Activated CD8-positive, alpha-beta T cell treated with anti-CD3 and anti-CD28 coated beads, Interleukin-2, amount 10 ng/mL, durations not matched to agents 7 days and 5 days (primary cell): ENCODE measurements at regions not wholly inside any gene's neighbourhood (a gene's known extent, or its start where the extent isn't known, plus 50 kb on each side); places are given as distances from the start of the nearest gene placed in this dataset.
"Not testable (repeated sequence)": the region's sequence is repeated elsewhere in the genome, so short reads cannot be mapped to it uniquely, and the experiment has no call there.

Source experiments
- ATAC-seq: fragments of 150-1000 bp; cut with Tn5 transposase; one replicate; pipeline ENCODE4 v1.10.0; 2021; ENCODE audit warnings: moderate library complexity
- CTCF ChIA-PET: fragments of 350-600 bp; sonication (Branson Sonifier 250); formaldehyde crosslinking; loops from one replicate; lab custom pipeline; 2021; ENCODE audit warnings: antibody characterized with exemption; lab: Charles Lee
- POLR2A ChIA-PET: fragments of 350-600 bp; sonication (Branson Sonifier 250); formaldehyde crosslinking; loops from one replicate; lab custom pipeline; 2021; ENCODE audit warnings: antibody characterized with exemption; lab: Charles Lee
- DNase-seq: peaks from one replicate; pipeline ENCODE4 v3.0.0-alpha.2; 2020
- H3K27ac Mint-ChIP-seq: one replicate; pipeline ENCODE4 v1.8.0; 2021; ENCODE audit warnings: mild to moderate bottlenecking, mixed read lengths
- H3K27me3 Mint-ChIP-seq: one replicate; pipeline ENCODE4 v1.8.0; 2021; ENCODE audit warnings: low read depth, mixed read lengths
- H3K36me3 Mint-ChIP-seq: one replicate; pipeline ENCODE4 v1.8.0; 2021; ENCODE audit warnings: low read depth, mixed read lengths
- H3K4me1 Mint-ChIP-seq: one replicate; pipeline ENCODE4 v1.8.0; 2021; ENCODE audit warnings: low read depth, mixed read lengths
- H3K4me3 Mint-ChIP-seq: one replicate; pipeline ENCODE4 v1.8.0; 2021; ENCODE audit warnings: mild to moderate bottlenecking, mixed read lengths
- H3K9me3 Mint-ChIP-seq: one replicate; pipeline ENCODE4 v1.8.0; 2022; ENCODE audit warnings: mixed read lengths; ENCODE audit not compliant: insufficient read depth

DNA sequence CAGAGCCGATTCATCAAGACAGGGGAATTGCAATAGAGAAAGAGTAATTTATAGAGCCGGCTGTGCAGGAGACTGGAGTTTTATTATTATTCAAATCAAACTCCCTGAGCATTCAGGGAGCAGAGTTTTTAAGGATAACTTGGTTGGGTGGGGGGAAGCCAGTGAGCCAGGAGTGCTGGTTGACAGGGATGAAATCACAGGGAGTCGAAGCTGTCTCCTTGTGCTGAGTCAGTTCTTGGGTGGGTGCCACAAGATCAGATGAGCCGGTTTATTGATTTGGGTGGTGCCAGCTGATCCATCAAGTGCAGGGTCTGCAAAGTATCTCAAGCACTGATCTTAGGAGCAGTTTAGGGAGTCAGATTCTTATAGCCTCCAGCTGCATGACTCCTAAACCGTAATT is 95.4 kb upstream of the CCDC80 start:
- CTCF ChIA-PET: interaction anchor here (0.7 to 9.4 kb wide), 17 partner anchors 9 to 552 kb away, joined by 3 to 132 read pairs (median 4); partner anchors contain the start of genes CCDC80, CD200R1, CD200R1L and GTPBP8
- H3K4me1 Mint-ChIP-seq: peaks cover 59% of the 10 kb centered on the region
- H3K4me3 Mint-ChIP-seq: no peak overlapping the region
- POLR2A ChIA-PET: no interaction called here
- H3K9me3 Mint-ChIP-seq: no peaks in the 10 kb centered on the region
- DNase-seq (no peak), ATAC-seq (no peak)
- H3K36me3 Mint-ChIP-seq: peaks cover 2% of the 10 kb centered on the region
- peak overlapping the region; percentile 68 for H3K27ac Mint-ChIP-seq
- H3K27me3 Mint-ChIP-seq: no peaks in the 10 kb centered on the region

DNA sequence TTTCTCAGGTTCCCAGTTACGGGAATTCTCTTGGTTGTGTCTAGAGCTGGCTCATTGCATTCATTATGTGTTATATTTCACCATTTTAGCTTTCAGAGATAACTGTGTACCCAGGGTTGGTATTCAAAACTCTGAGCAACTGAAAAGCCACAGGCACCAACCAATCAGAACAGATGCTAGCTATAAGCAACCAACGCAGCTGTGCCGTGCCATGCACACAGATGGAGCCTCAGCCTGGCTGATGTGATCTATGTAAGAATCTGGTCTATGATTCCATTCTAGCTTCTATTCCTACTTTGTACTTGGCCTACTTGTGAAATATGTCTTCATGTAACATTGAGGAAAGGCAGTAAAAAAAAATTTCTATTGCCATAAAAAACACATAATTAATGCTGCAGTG is 95.0 kb upstream of the CCDC80 start:
- ATAC-seq: no peak
- Mint-ChIP-seq H3K36me3 (peaks cover 2% of the 10 kb centered on the region), H3K27me3 (no peaks in the 10 kb centered on the region), H3K27ac (peak overlapping the region; percentile 68), H3K9me3 (no peaks in the 10 kb centered on the region), H3K4me1 (peaks cover 56% of the 10 kb centered on the region), H3K4me3 (no peak overlapping the region)
- POLR2A ChIA-PET: no interaction called here
- CTCF ChIA-PET: interaction anchor here (0.7 to 9.4 kb wide), 22 partner anchors 9 to 552 kb away, joined by 3 to 132 read pairs (median 5); partner anchors contain the start of genes CCDC80, CD200R1 and CD200R1L
- no peak for DNase-seq

DNA sequence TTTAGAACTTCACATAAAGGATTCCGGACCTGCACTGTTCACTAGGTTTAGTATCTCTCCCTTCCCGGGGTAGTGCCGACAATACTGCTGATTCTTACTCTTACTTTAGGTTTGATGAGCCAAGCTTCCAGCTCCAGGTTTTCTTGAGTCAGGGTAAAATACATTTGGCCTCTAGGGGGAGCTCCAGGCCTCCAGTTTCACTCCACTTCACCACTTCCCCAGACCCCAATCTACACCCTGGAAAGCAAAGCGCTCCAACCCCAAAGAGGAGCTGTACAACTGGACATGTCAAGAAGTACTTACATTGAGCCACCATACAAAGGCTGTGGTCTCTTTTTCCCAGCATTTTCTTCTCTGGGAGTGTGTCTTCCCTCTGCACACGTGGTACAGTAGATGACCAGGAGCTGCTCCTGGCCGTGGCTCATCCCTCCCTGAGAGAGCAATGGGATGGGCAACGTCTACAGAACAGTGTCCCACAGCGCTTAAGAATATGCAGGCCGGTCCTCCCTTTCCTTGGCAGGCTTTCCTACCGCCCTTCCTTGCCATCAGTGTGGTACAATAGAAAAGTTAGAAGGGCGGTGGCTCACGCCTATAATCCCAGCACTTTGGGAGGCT is 93.9 kb upstream of the CCDC80 start:
- POLR2A ChIA-PET: interaction anchor here (0.6 kb wide), 1 partner anchor 632 kb away, joined by 3 read pairs; no protein-coding TSS in a partner anchor

DNA sequence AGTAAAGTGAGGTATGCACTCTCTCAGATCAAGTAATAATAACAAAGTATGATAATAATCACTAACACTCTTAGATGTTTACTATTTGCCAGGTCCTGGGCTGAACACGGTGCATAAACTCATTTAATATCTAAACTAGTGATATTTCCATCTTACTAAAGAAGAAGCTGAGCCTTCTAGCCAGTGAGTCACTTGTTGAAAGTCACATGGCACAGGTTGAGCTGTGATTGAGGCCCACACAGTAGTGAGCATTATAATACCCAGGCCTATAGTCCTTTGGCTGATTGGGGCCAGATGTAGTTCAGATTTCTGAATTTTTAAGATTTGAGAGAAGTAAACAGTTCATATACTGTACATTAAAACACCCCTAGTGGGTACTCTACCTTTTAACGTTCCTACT is 93.2 kb upstream of the CCDC80 start:
- ATAC-seq (no peak), DNase-seq (no peak)
- H3K36me3 Mint-ChIP-seq: peaks cover 2% of the 10 kb centered on the region
- POLR2A ChIA-PET: interaction anchor here (0.6 kb wide), 1 partner anchor 631 kb away, joined by 3 read pairs; no protein-coding TSS in a partner anchor
- no peaks in the 10 kb centered on the region for H3K9me3 Mint-ChIP-seq
- no peaks in the 10 kb centered on the region for H3K27me3 Mint-ChIP-seq
- CTCF ChIA-PET: interaction anchor here (0.6 to 9.4 kb wide), 74 partner anchors 11 to 555 kb away, joined by 3 to 132 read pairs (median 4); partner anchors contain the start of genes CCDC80, CD200R1 and GTPBP8
- peaks cover 39% of the 10 kb centered on the region for H3K4me1 Mint-ChIP-seq
- no peak overlapping the region for H3K27ac Mint-ChIP-seq
- H3K4me3 Mint-ChIP-seq: no peak overlapping the region

More for the DNA sequence above, 93.9 kb upstream of the CCDC80 start:
- Mint-ChIP-seq H3K36me3 (peaks cover 2% of the 10 kb centered on the region), H3K27me3 (no peaks in the 10 kb centered on the region), H3K4me1 (peaks cover 45% of the 10 kb centered on the region), H3K4me3 (no peak overlapping the region), H3K9me3 (no peaks in the 10 kb centered on the region), H3K27ac (no peak overlapping the region)
- DNase-seq (peak; percentile 83), ATAC-seq (peak; percentile 75)
- CTCF ChIA-PET: interaction anchor here (0.6 to 9.4 kb wide), 78 partner anchors 10 to 555 kb away, joined by 3 to 132 read pairs (median 4); partner anchors contain the start of genes CCDC80, CD200R1 and GTPBP8

DNA sequence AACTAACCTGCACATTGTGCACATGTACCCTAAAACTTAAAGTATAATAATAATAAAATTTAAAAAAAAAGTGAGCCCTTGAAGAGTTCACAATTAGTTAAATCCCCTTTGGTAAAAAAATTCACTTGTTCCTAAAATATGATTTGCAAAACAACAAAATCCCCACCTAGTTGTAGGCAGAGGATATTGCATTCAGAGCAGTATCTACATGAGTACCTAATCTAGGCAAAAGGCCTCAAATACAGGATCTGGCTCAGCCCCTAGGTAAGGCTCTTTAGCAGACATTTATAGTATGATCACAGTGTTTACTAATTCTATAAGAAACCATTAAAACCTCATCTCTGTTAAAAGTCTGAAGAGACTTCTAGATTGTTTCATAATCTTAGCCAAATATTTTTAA is 89.3 kb upstream of the CCDC80 start:
- peaks cover 6% of the 10 kb centered on the region for H3K4me1 Mint-ChIP-seq
- ChIA-PET CTCF (no interaction called here), POLR2A (no interaction called here)
- H3K9me3 Mint-ChIP-seq: no peaks in the 10 kb centered on the region
- no peaks in the 10 kb centered on the region for H3K36me3 Mint-ChIP-seq
- ATAC-seq (no peak), DNase-seq (no peak)
- no peak overlapping the region for H3K4me3 Mint-ChIP-seq
- H3K27me3 Mint-ChIP-seq: peaks cover 2% of the 10 kb centered on the region
- H3K27ac Mint-ChIP-seq: no peak overlapping the region

DNA sequence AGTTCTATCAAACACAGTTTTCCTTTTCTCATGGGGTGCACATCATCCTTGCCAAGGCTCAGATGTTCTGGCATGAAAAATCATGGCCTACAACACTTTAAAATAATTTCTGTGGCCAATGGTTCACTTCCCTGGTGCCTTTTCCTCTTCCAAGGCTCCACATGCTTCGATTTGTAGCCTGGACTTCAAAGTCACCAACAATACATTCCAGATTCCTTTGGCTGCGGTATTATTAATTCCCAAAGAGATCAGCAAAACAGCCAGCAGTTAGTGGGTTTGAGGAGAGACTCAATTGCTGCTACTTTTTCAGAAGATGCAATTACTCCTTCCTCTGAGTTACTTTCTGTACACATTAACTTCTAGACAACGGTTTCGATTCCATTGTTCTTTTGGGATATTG is 80.3 kb upstream of the CCDC80 start:
- Mint-ChIP-seq H3K4me1 (peaks cover 2% of the 10 kb centered on the region), H3K27ac (no peak overlapping the region), H3K27me3 (peaks cover 17% of the 10 kb centered on the region), H3K9me3 (no peaks in the 10 kb centered on the region), H3K36me3 (no peaks in the 10 kb centered on the region), H3K4me3 (no peak overlapping the region)
- DNase-seq (no peak), ATAC-seq (no peak)
- CTCF ChIA-PET: interaction anchor here (0.9 to 1.0 kb wide), 2 partner anchors 13 to 139 kb away, joined by 4 read pairs; no protein-coding TSS in a partner anchor
- POLR2A ChIA-PET: no interaction called here

DNA sequence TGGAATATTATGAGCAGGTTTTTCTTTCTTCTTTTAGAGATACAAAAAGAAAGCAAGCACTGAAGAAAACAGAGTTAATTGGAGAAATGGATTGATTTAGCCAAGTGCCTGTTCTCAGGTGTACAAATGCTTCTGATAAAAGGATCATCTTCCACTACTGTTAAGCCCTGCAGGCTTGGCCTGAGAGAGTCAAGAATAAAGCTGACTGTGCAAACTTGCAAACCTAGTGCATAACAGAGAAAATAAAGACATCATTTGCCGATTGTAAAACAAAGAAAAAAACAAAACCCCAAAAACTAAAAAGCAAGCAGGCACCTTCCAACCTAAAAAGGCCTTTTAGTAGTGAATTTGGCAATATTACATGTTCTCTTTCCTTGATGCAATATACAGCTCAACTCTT is 78.0 kb upstream of the CCDC80 start:
- ATAC-seq (no peak), DNase-seq (no peak)
- CTCF ChIA-PET: interaction anchor here (0.9 kb wide), 2 partner anchors 16 to 77 kb away, joined by 3 read pairs; no protein-coding TSS in a partner anchor
- Mint-ChIP-seq H3K27me3 (peaks cover 17% of the 10 kb centered on the region), H3K27ac (no peak overlapping the region), H3K4me3 (no peak overlapping the region), H3K36me3 (no peaks in the 10 kb centered on the region), H3K4me1 (peaks cover 2% of the 10 kb centered on the region), H3K9me3 (no peaks in the 10 kb centered on the region)
- POLR2A ChIA-PET: no interaction called here

DNA sequence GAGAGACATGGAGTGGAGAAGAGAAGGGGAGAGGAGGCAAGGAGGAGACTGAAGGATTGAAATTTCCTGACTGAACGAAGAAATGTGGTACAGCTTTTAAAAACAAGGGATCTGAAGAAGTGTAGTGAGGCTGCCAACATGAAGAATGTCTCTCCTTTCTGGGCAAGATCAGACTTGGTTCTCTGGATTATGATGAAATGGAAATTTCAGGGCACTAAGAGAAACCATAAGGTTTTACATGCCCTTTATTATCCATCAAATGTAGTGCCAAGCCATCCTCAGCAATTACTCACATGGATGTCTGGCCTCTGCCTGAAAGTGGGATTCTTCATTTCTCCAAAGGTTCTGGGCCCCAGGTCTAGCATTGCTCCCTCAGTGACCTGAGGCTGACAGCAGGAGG is 77.6 kb upstream of the CCDC80 start:
- ATAC-seq (no peak), DNase-seq (no peak)
- peaks cover 17% of the 10 kb centered on the region for H3K27me3 Mint-ChIP-seq
- H3K9me3 Mint-ChIP-seq: no peaks in the 10 kb centered on the region
- peaks cover 2% of the 10 kb centered on the region for H3K4me1 Mint-ChIP-seq
- H3K4me3 Mint-ChIP-seq: no peak overlapping the region
- H3K36me3 Mint-ChIP-seq: no peaks in the 10 kb centered on the region
- H3K27ac Mint-ChIP-seq: no peak overlapping the region
- ChIA-PET POLR2A (no interaction called here), CTCF (interaction anchor here (0.9 kb wide), 1 partner anchor 76 kb away, joined by 3 read pairs; no protein-coding TSS in a partner anchor)

DNA sequence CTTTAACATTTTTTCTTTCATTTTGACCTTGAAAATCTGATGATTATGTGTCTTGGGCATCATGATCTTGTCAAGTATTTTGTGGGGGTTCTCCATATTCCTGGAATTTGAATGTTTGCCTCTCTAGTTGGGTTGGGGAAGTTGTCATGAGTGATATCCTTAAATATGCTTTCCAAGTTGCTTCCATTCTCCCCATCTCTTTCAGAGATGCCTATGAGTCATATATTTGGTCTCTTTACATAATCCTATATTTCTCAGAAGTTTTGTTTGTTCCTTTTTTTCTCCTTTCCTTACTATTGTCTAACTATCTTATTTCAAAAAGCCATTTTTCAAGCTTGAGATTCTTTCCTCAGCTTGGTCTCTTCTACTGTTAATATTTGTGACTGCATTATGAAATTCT is 69.0 kb upstream of the CCDC80 start:
- no peak for DNase-seq
- no peak overlapping the region for H3K27ac Mint-ChIP-seq
- no peaks in the 10 kb centered on the region for H3K4me1 Mint-ChIP-seq
- no peak overlapping the region for H3K4me3 Mint-ChIP-seq
- H3K36me3 Mint-ChIP-seq: no peaks in the 10 kb centered on the region
- H3K27me3 Mint-ChIP-seq: peaks cover 48% of the 10 kb centered on the region
- ATAC-seq: no peak
- ChIA-PET CTCF (interaction anchor here (0.9 to 3.0 kb wide), 2 partner anchors 25 to 128 kb away, joined by 3 to 10 read pairs; no protein-coding TSS in a partner anchor), POLR2A (no interaction called here)
- no peaks in the 10 kb centered on the region for H3K9me3 Mint-ChIP-seq

DNA sequence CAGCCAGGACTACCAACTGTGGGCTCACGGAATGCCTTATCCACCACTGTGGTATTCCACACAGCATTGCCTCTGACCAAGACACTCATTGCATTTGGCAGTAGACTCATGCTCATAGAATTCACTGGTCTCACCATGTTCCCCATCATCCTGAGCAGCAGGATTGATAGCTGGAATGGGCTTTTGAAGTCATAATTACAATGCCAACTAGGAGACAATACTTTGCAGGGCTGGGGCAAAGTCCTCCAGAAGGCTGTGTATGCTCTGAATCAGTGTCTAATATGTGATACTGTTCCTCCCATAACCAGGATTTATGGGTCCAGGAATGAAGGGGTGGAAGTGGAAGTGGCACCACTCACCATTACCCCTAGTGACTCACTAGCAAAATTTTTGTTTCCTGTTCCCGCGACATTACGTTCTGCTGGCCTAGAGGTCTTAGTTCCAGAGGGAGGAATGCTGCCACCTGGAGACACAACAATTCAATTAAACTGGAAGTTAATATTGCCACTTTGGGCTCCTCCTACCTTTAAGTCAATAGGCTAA is 58.6 kb upstream of the CCDC80 start:
- DNase-seq (no peak), ATAC-seq (no peak)
- POLR2A ChIA-PET: no interaction called here
- peaks cover 2% of the 10 kb centered on the region for H3K36me3 Mint-ChIP-seq
- no peak overlapping the region for H3K4me3 Mint-ChIP-seq
- CTCF ChIA-PET: no interaction called here
- H3K4me1 Mint-ChIP-seq: no peaks in the 10 kb centered on the region
- peaks cover 35% of the 10 kb centered on the region for H3K27me3 Mint-ChIP-seq
- H3K27ac Mint-ChIP-seq: no peak overlapping the region
- no peaks in the 10 kb centered on the region for H3K9me3 Mint-ChIP-seq

DNA sequence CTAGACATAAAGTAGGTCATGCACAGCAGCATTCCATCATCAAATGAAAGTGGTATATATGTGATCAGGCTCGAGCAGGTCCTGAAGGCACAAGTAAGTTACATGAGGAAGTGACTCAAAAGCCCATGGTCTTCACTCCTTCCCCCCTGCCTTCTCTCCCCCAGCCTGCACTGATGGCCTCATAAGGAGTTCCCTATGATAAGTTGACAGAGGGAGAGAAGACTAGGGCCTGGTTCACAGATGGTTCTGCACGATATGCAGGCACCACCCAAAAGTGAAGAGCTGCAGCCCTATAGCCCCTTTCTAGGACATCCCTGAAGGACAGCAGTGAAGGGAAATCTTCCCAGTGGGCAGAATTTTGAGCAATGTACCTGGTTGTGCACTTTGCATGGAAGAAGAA is 57.5 kb upstream of the CCDC80 start:
- CTCF ChIA-PET: interaction anchor here (1.2 kb wide), 1 partner anchor 36 kb away, joined by 4 read pairs; no protein-coding TSS in a partner anchor

DNA sequence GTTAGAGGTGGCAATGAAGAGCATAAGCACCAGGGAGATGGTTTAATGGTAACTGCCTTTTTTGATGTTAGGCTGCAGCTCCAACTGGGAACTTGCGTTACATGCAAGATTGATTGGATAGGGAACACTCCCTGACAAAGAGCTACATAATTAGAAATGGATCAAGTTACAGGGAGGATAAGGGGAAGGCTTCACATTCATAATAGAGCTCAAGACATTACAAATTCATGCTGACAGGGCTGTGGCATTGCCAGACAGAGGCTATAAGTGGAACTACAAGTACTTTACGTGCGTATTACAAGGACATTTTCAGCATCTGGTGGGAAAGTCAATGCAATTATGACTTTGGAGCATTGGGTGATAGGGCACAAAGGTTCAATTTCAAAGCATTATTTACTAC is 55.3 kb upstream of the CCDC80 start:
- POLR2A ChIA-PET, DNase-seq, H3K27ac Mint-ChIP-seq, H3K36me3 Mint-ChIP-seq, H3K27me3 Mint-ChIP-seq, H3K4me3 Mint-ChIP-seq, H3K4me1 Mint-ChIP-seq, H3K9me3 Mint-ChIP-seq, ATAC-seq: not testable (repeated sequence)
- CTCF ChIA-PET: interaction anchor here (0.7 to 3.2 kb wide), 5 partner anchors 38 to 403 kb away, joined by 4 to 29 read pairs (median 4); no protein-coding TSS in a partner anchor

More for the DNA sequence above, 57.5 kb upstream of the CCDC80 start:
- H3K36me3 Mint-ChIP-seq, DNase-seq, H3K4me1 Mint-ChIP-seq, ATAC-seq, H3K9me3 Mint-ChIP-seq, POLR2A ChIA-PET, H3K27ac Mint-ChIP-seq, H3K4me3 Mint-ChIP-seq: not testable (repeated sequence)
- H3K27me3 Mint-ChIP-seq: peaks cover 25% of the 10 kb centered on the region
